Natural killer cell (primary cell): ENCODE measurements at regions not wholly inside any gene's neighbourhood (a gene's known extent, or its start where the extent isn't known, plus 50 kb on each side); places are given as distances from the start of the nearest gene placed in this dataset.

ENCODE experiments used
- ATAC-seq, 3 donors: fragments of 150-1000 bp in 2 of 3; fragments of 200-7000 bp in 1 of 3; cut with Tn5 transposase; 1 replicate in 1 of 3; 2 replicates in 2 of 3; pipeline ENCODE4 v1.10.0; 2021; ENCODE audit warnings: mild to moderate bottlenecking in 2 of 3, moderate library complexity in 2 of 3
- DNase-seq, 2 donors: peaks; one replicate each; pipeline versions ENCODE4 v3.0.0 to v3.0.0-alpha.2; 2013 to 2021; ENCODE audit warnings: mixed read lengths in 1 of 2
- H3K27ac ChIP-seq: one replicate; pipeline ENCODE4 v1.5.1; 2013; ENCODE audit warnings: mild to moderate bottlenecking, low read length
- H3K27me3 ChIP-seq: one replicate; pipeline ENCODE4 v1.6.1; 2013; ENCODE audit warnings: low read length; ENCODE audit not compliant: control insufficient read depth, insufficient read depth
- H3K36me3 ChIP-seq: one replicate; pipeline ENCODE4 v1.6.1; 2013; ENCODE audit warnings: low read length; ENCODE audit not compliant: control insufficient read depth, insufficient read depth
- H3K4me1 ChIP-seq: one replicate; pipeline ENCODE4 v1.6.1; 2013; ENCODE audit warnings: low read length; ENCODE audit not compliant: control insufficient read depth, insufficient read depth
- H3K4me3 ChIP-seq: one replicate; pipeline ENCODE4 v1.5.1; 2013; ENCODE audit warnings: low read length
- H3K9me3 ChIP-seq: one replicate; pipeline ENCODE4 v1.6.1; 2013; ENCODE audit warnings: low read length; ENCODE audit not compliant: control insufficient read depth, insufficient read depth
- H3K27ac Mint-ChIP-seq, 2 donors: one replicate each; pipeline ENCODE4 v1.8.0; 2022; ENCODE audit warnings: mild to moderate bottlenecking in 2 of 2, mixed read lengths in 2 of 2, moderate library complexity in 1 of 2
- H3K27me3 Mint-ChIP-seq, 2 donors: one replicate each; pipeline ENCODE4 v1.8.0; 2022; ENCODE audit warnings: low read depth in 2 of 2, mixed read lengths in 2 of 2
- H3K36me3 Mint-ChIP-seq: one replicate; pipeline ENCODE4 v1.8.0; 2022; ENCODE audit warnings: mixed read lengths
- H3K4me1 Mint-ChIP-seq, 2 donors: one replicate each; pipeline ENCODE4 v1.8.0; 2022; ENCODE audit warnings: mixed read lengths in 2 of 2
- H3K4me3 Mint-ChIP-seq: one replicate; pipeline ENCODE4 v1.8.0; 2022; ENCODE audit warnings: mild to moderate bottlenecking, moderate library complexity, mixed read lengths
- H3K9me3 Mint-ChIP-seq, 2 donors: one replicate each; pipeline ENCODE4 v1.8.0; 2022; ENCODE audit warnings: mixed read lengths in 2 of 2
- WGBS: methylation state at CpG from one replicate; pipeline ENCODE4 v1.1.7; 2013; ENCODE audit warnings: missing lambda C conversion rate; ENCODE audit not compliant: insufficient coverage; 5-methylcytosine and 5-hydroxymethylcytosine counted together
- intact Hi-C: fragments of 100-400 bp; cut with micrococcal nuclease; formaldehyde crosslinking; loops from one replicate; pipeline ENCODE4 v1.14.2; 2022
- TF ChIP-seq, protein P1 (sequence below): fragments of 200-600 bp; IDR thresholded peaks from one replicate; pipeline ENCODE4 v1.8.0; 2022; ENCODE audit warnings: antibody characterized with exemption

- intact Hi-C loops: no loop called here
- Histone ChIP-seq H3K36me3 (no peaks in the 10 kb centered on the region), H3K27ac (no peak overlapping the region), H3K9me3 (no peaks in the 10 kb centered on the region), H3K4me1 (no peaks in the 10 kb centered on the region), H3K4me3 (no peak overlapping the region), H3K27me3 (peaks cover 2% of the 10 kb centered on the region)
- Mint-ChIP-seq H3K4me1 (no peaks in the 10 kb centered on the region), H3K36me3 (no peaks in the 10 kb centered on the region), H3K27ac (no peak overlapping the region), H3K27me3 (peaks cover 7 to 35% of the 10 kb centered on the region in 2 donors), H3K9me3 (no peaks in the 10 kb centered on the region), H3K4me3 (no peak overlapping the region)
- TF ChIP-seq, protein P1, sequence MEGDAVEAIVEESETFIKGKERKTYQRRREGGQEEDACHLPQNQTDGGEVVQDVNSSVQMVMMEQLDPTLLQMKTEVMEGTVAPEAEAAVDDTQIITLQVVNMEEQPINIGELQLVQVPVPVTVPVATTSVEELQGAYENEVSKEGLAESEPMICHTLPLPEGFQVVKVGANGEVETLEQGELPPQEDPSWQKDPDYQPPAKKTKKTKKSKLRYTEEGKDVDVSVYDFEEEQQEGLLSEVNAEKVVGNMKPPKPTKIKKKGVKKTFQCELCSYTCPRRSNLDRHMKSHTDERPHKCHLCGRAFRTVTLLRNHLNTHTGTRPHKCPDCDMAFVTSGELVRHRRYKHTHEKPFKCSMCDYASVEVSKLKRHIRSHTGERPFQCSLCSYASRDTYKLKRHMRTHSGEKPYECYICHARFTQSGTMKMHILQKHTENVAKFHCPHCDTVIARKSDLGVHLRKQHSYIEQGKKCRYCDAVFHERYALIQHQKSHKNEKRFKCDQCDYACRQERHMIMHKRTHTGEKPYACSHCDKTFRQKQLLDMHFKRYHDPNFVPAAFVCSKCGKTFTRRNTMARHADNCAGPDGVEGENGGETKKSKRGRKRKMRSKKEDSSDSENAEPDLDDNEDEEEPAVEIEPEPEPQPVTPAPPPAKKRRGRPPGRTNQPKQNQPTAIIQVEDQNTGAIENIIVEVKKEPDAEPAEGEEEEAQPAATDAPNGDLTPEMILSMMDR: no peak
- WGBS: 87% methylated on average over 3 of the region's 4 CpGs
- ATAC-seq (no peak), DNase-seq (no peak)
Observed at GRCh38 chr9:86774116-86774515, 173.2 kb downstream of the GAS1 start.

DNA sequence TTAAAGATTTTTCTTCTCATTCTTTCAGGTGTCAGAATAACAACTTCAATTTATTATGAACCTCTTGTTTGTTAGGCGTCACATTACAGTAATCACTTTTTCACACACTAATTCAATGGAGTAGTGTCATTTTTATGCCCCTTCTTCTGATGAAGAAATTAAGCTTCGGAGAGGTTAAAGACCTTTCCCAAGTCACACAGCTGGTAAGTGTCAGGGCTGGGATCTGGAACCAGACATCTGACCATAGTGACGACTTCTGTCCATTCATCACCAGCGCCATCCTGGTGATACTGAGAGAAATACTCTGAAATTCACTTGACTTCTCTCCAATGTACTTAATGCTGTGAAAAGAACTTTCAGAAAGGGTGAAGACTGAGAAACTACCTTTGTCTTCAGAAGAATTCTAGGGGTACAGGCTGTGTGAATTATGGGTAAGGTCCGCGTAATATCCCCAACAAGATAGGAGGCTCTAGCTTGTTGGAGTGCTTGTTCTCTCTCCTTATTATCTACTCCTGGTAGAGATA, 173.8 kb downstream of the GAS1 start:
- Histone ChIP-seq H3K9me3 (no peaks in the 10 kb centered on the region), H3K36me3 (no peaks in the 10 kb centered on the region), H3K27me3 (peaks cover 2% of the 10 kb centered on the region), H3K4me3 (no peak overlapping the region), H3K4me1 (no peaks in the 10 kb centered on the region), H3K27ac (no peak overlapping the region)
- Mint-ChIP-seq H3K36me3 (no peaks in the 10 kb centered on the region), H3K27ac (no peak overlapping the region), H3K27me3 (peaks cover 7 to 34% of the 10 kb centered on the region in 2 donors), H3K4me1 (no peaks in the 10 kb centered on the region), H3K4me3 (no peak overlapping the region), H3K9me3 (no peaks in the 10 kb centered on the region)
- 89% methylated on average over 5 of the region's 6 CpGs for WGBS
- ATAC-seq (no peak), DNase-seq (no peak)
- TF ChIP-seq, protein P1: no peak
- intact Hi-C loops: no loop called here

GRCh38 chr9:86772635-86772993, 174.7 kb downstream of the GAS1 start:
- Histone ChIP-seq H3K36me3 (no peaks in the 10 kb centered on the region), H3K27me3 (peaks cover 2% of the 10 kb centered on the region), H3K4me3 (no peak overlapping the region), H3K4me1 (no peaks in the 10 kb centered on the region), H3K9me3 (no peaks in the 10 kb centered on the region), H3K27ac (no peak overlapping the region)
- Mint-ChIP-seq H3K27me3 (peaks cover 7 to 32% of the 10 kb centered on the region in 2 donors), H3K9me3 (no peaks in the 10 kb centered on the region), H3K36me3 (no peaks in the 10 kb centered on the region), H3K4me1 (no peaks in the 10 kb centered on the region), H3K4me3 (no peak overlapping the region), H3K27ac (no peak overlapping the region)
- 94% methylated on average over 4 of the region's 4 CpGs for WGBS
- intact Hi-C loops: no loop called here
- DNase-seq: no peak
- no peak for ATAC-seq
- TF ChIP-seq, protein P1: no peak

DNA sequence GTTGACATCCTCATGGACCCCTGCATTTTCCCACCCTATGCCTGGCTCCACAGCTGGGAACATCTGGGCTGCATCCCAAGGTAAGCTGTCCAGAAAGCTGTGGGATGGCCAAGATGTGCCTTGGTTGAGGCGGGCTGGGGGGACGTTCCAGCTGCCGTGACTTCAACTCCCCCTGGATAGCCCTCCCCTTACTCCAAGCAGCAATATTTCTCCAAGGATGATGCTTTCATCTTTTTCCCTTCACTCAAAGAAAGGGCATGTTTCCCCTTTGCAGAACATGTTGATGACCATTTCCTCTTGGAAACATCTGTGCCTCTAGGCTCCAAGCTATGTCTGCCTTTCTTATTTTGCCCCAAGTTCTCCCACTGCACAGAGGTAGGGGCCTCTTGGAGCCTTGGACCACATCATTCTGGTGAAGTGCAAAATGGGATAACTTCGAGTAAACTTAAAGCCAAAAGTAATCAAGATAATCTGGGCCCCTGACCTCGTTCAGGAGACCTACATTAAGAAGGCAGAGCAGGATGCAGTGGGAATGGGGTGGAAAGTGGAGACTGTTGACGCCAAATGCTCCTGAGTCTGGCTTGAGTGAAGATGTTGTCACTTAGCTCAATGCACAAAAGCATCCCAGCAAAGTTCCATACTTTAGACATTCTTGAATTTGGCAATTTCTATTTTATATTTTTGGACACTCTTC, 175.2 kb downstream of the GAS1 start:
- TF ChIP-seq, protein P1: no peak
- Histone ChIP-seq H3K27me3 (peaks cover 2% of the 10 kb centered on the region), H3K4me3 (no peak overlapping the region), H3K9me3 (no peaks in the 10 kb centered on the region), H3K36me3 (no peaks in the 10 kb centered on the region), H3K4me1 (no peaks in the 10 kb centered on the region), H3K27ac (no peak overlapping the region)
- Mint-ChIP-seq H3K27ac (no peak overlapping the region), H3K4me1 (no peaks in the 10 kb centered on the region), H3K36me3 (no peaks in the 10 kb centered on the region), H3K9me3 (no peaks in the 10 kb centered on the region), H3K27me3 (peaks cover 7 to 32% of the 10 kb centered on the region in 2 donors), H3K4me3 (no peak overlapping the region)
- no peak for ATAC-seq
- DNase-seq: no peak
- WGBS: 74% methylated on average over 5 of the region's 6 CpGs
- intact Hi-C loops: no loop called here
